Mesendoderm (in vitro differentiated cells): ENCODE measurements at regions not wholly inside any gene's neighbourhood (a gene's known extent, or its start where the extent isn't known, plus 50 kb on each side); places are given as distances from the start of the nearest gene placed in this dataset.
A peak's percentile ranks its signal among the peaks of the same experiment; 100 is the strongest.
"Not testable (repeated sequence)": the region's sequence is repeated elsewhere in the genome, so short reads cannot be mapped to it uniquely, and the experiment has no call there.

Experiments used
- DNase-seq: peaks from one replicate; pipeline ENCODE4 v3.0.0; 2013
- H2AK5ac ChIP-seq: 2 replicates; pipeline ENCODE4 v1.6.1; 2013; ENCODE audit warnings: low read length, inconsistent platforms
- H2BK120ac ChIP-seq: 2 replicates; pipeline ENCODE4 v1.6.1; 2013; ENCODE audit warnings: low read depth, mild to moderate bottlenecking, low read length, moderate library complexity, mixed read lengths
- H2BK15ac ChIP-seq: replicated peaks from 2 replicates; pipeline ENCODE4 v1.6.1; 2013; ENCODE audit warnings: low read depth, mild to moderate bottlenecking, moderate library complexity
- H2BK5ac ChIP-seq: 2 replicates; pipeline ENCODE4 v1.6.1; 2013; ENCODE audit warnings: low read length, inconsistent platforms
- H3K18ac ChIP-seq: 2 replicates; pipeline ENCODE4 v1.6.1; 2013; ENCODE audit warnings: mild to moderate bottlenecking, low read length, mixed read lengths
- H3K23ac ChIP-seq: one replicate; pipeline ENCODE4 v1.6.1; 2013; ENCODE audit warnings: low read length
- H3K27ac ChIP-seq: 2 replicates; pipeline ENCODE4 v1.5.1; 2013; ENCODE audit warnings: low read depth, mild to moderate bottlenecking, inconsistent platforms, low read length, moderate library complexity
- H3K27me3 ChIP-seq: 2 replicates; pipeline ENCODE4 v1.6.1; 2013; ENCODE audit warnings: low read length, control low read depth, mild to moderate bottlenecking, inconsistent platforms; ENCODE audit not compliant: insufficient read depth, poor library complexity
- H3K36me3 ChIP-seq: 2 replicates; pipeline ENCODE4 v1.6.1; 2013; ENCODE audit warnings: low read length, inconsistent platforms; ENCODE audit not compliant: control insufficient read depth, insufficient read depth
- H3K4ac ChIP-seq: one replicate; pipeline ENCODE4 v1.6.1; 2013; ENCODE audit warnings: low read depth, mild to moderate bottlenecking, low read length, moderate library complexity
- H3K4me1 ChIP-seq: 2 replicates; pipeline ENCODE4 v1.6.1; 2013; ENCODE audit warnings: low read depth, low read length, inconsistent platforms; ENCODE audit not compliant: control insufficient read depth
- H3K4me2 ChIP-seq: 2 replicates; pipeline ENCODE4 v1.6.1; 2013; ENCODE audit warnings: low read length
- H3K4me3 ChIP-seq: 2 replicates; pipeline ENCODE4 v1.5.1; 2013; ENCODE audit warnings: mild to moderate bottlenecking, low read length
- H3K56ac ChIP-seq: one replicate; pipeline ENCODE4 v1.6.1; 2013; ENCODE audit warnings: low read length
- H3K79me1 ChIP-seq: 2 replicates; pipeline ENCODE4 v1.6.1; 2013; ENCODE audit warnings: low read length, inconsistent platforms
- H3K79me2 ChIP-seq: 2 replicates; pipeline ENCODE4 v1.6.1; 2013; ENCODE audit warnings: mild to moderate bottlenecking, low read length; ENCODE audit not compliant: control insufficient read depth, insufficient read depth
- H3K9ac ChIP-seq: 2 replicates; pipeline ENCODE4 v1.6.1; 2013; ENCODE audit warnings: low read length, inconsistent platforms
- H4K5ac ChIP-seq: one replicate; pipeline ENCODE4 v1.6.1; 2013; ENCODE audit warnings: low read length
- H4K8ac ChIP-seq: one replicate; pipeline ENCODE4 v1.6.1; 2013; ENCODE audit warnings: low read depth, mild to moderate bottlenecking, control low read depth, low read length, moderate library complexity
- WGBS: extraction: QIAGEN DNeasy Blood & Tissue Kit; methylation state at CpG from one replicate; pipeline ENCODE4 v1.1.7; 2013; ENCODE audit warnings: low lambda C conversion rate, missing lambda C conversion rate; ENCODE audit not compliant: insufficient coverage; ENCODE audit errors: extremely low coverage; 5-methylcytosine and 5-hydroxymethylcytosine counted together

GRCh38 chr4:187125062-187125461 lies 401.4 kb upstream of the FAT1 start:
- Histone ChIP-seq H3K4ac (no peak overlapping the region), H3K9ac (no peak overlapping the region), H4K5ac (no peak overlapping the region), H3K27me3 (no peaks in the 10 kb centered on the region), H3K23ac (no peak overlapping the region), H3K79me2 (no peaks in the 10 kb centered on the region), H3K36me3 (no peaks in the 10 kb centered on the region), H3K4me2 (no peak overlapping the region), H3K4me3 (no peak overlapping the region), H4K8ac (no peak overlapping the region), H2AK5ac (no peak overlapping the region), H3K56ac (no peak overlapping the region), H3K4me1 (no peaks in the 10 kb centered on the region), H3K27ac (no peak overlapping the region), H2BK15ac (no peak overlapping the region), H2BK5ac (no peak overlapping the region), H3K79me1 (no peaks in the 10 kb centered on the region), H2BK120ac (no peak overlapping the region), H3K18ac (no peak overlapping the region)
- no peak for DNase-seq
- no CpG with 5 or more reads among the region's 19 CpGs for WGBS

- no peak overlapping the region for H3K27ac ChIP-seq
- H2AK5ac ChIP-seq, result no peak overlapping the region
- no peak overlapping the region for H2BK120ac ChIP-seq
- no peaks in the 10 kb centered on the region for H3K4me1 ChIP-seq
- H3K4me2 ChIP-seq, result no peak overlapping the region
- H2BK5ac ChIP-seq, result no peak overlapping the region
- no peak overlapping the region for H2BK15ac ChIP-seq
- no peak overlapping the region for H3K9ac ChIP-seq
- no peaks in the 10 kb centered on the region for H3K79me1 ChIP-seq
- no peaks in the 10 kb centered on the region for H3K79me2 ChIP-seq
- no peak overlapping the region for H4K5ac ChIP-seq
- H4K8ac ChIP-seq, result no peak overlapping the region
- WGBS, result no CpG with 5 or more reads among the region's 3 CpGs
- H3K23ac ChIP-seq, result no peak overlapping the region
- H3K36me3 ChIP-seq, result no peaks in the 10 kb centered on the region
- no peaks in the 10 kb centered on the region for H3K27me3 ChIP-seq
- no peak for DNase-seq
- H3K18ac ChIP-seq, result no peak overlapping the region
- no peak overlapping the region for H3K4me3 ChIP-seq
- no peak overlapping the region for H3K56ac ChIP-seq
- H3K4ac ChIP-seq, result no peak overlapping the region
Observed at GRCh38 chr4:187127456-187127855, 403.8 kb upstream of the FAT1 start.

GRCh38 chr4:187128222-187128621 lies 404.6 kb upstream of the FAT1 start:
- no peak overlapping the region for H4K8ac ChIP-seq
- no peaks in the 10 kb centered on the region for H3K36me3 ChIP-seq
- no peak overlapping the region for H3K23ac ChIP-seq
- H4K5ac ChIP-seq, result no peak overlapping the region
- no peak overlapping the region for H3K4me2 ChIP-seq
- H2BK15ac ChIP-seq, result no peak overlapping the region
- no peak overlapping the region for H2BK120ac ChIP-seq
- no peak overlapping the region for H3K4me3 ChIP-seq
- H2AK5ac ChIP-seq, result no peak overlapping the region
- DNase-seq, result peak; percentile 48
- no CpG with 5 or more reads among the region's 11 CpGs for WGBS
- no peak overlapping the region for H3K9ac ChIP-seq
- no peak overlapping the region for H3K18ac ChIP-seq
- H3K79me2 ChIP-seq, result no peaks in the 10 kb centered on the region
- H3K27ac ChIP-seq, result no peak overlapping the region
- no peaks in the 10 kb centered on the region for H3K79me1 ChIP-seq
- no peak overlapping the region for H3K56ac ChIP-seq
- no peaks in the 10 kb centered on the region for H3K4me1 ChIP-seq
- no peak overlapping the region for H3K4ac ChIP-seq
- no peak overlapping the region for H2BK5ac ChIP-seq
- no peaks in the 10 kb centered on the region for H3K27me3 ChIP-seq

GRCh38 chr4:187128976-187129375 lies 405.3 kb upstream of the FAT1 start:
- Histone ChIP-seq H3K27me3 (no peaks in the 10 kb centered on the region), H3K4me2 (no peak overlapping the region)
- DNase-seq, result no peak

GRCh38 chr4:187131826-187132225 lies 408.2 kb upstream of the FAT1 start:
- not testable (repeated sequence) for H2BK5ac ChIP-seq, H4K8ac ChIP-seq, H3K23ac ChIP-seq, H3K27me3 ChIP-seq, DNase-seq, H3K4ac ChIP-seq, H3K4me1 ChIP-seq, H3K79me1 ChIP-seq, H3K18ac ChIP-seq, H2AK5ac ChIP-seq, H3K27ac ChIP-seq, H3K4me2 ChIP-seq, H3K56ac ChIP-seq, H2BK15ac ChIP-seq, H3K4me3 ChIP-seq, H3K9ac ChIP-seq, H3K36me3 ChIP-seq, H4K5ac ChIP-seq, H3K79me2 ChIP-seq, H2BK120ac ChIP-seq
- WGBS, result no CpG with 5 or more reads among the region's 1 CpG

More at GRCh38 chr4:187128976-187129375, 405.3 kb upstream of the FAT1 start:
- no peak overlapping the region for H2AK5ac ChIP-seq
- no peak overlapping the region for H4K8ac ChIP-seq
- no peaks in the 10 kb centered on the region for H3K79me2 ChIP-seq
- no peaks in the 10 kb centered on the region for H3K36me3 ChIP-seq
- no peak overlapping the region for H3K4ac ChIP-seq
- H3K18ac ChIP-seq, result no peak overlapping the region
- no peak overlapping the region for H3K4me3 ChIP-seq
- H3K27ac ChIP-seq, result no peak overlapping the region
- H2BK120ac ChIP-seq, result no peak overlapping the region
- no peak overlapping the region for H2BK5ac ChIP-seq
- WGBS, result no CpG with 5 or more reads among the region's 8 CpGs
- H3K9ac ChIP-seq, result no peak overlapping the region
- H3K23ac ChIP-seq, result no peak overlapping the region
- no peak overlapping the region for H4K5ac ChIP-seq
- H3K79me1 ChIP-seq, result no peaks in the 10 kb centered on the region
- H2BK15ac ChIP-seq, result no peak overlapping the region
- H3K56ac ChIP-seq, result no peak overlapping the region
- no peaks in the 10 kb centered on the region for H3K4me1 ChIP-seq

GRCh38 chr4:187135878-187136277 lies 412.2 kb upstream of the FAT1 start:
- Histone ChIP-seq H2BK120ac (no peak overlapping the region), H2BK15ac (no peak overlapping the region), H3K36me3 (no peaks in the 10 kb centered on the region), H3K18ac (no peak overlapping the region), H3K4me2 (no peak overlapping the region), H3K4me1 (no peaks in the 10 kb centered on the region), H3K79me1 (no peaks in the 10 kb centered on the region), H3K27me3 (no peaks in the 10 kb centered on the region), H4K5ac (no peak overlapping the region), H3K27ac (no peak overlapping the region), H3K4ac (no peak overlapping the region), H3K9ac (no peak overlapping the region), H2AK5ac (no peak overlapping the region), H4K8ac (no peak overlapping the region), H3K23ac (no peak overlapping the region), H3K56ac (no peak overlapping the region), H3K79me2 (no peaks in the 10 kb centered on the region), H3K4me3 (no peak overlapping the region), H2BK5ac (no peak overlapping the region)
- no peak for DNase-seq
- no CpG with 5 or more reads among the region's 6 CpGs for WGBS
